8988T (cell line): ENCODE measurements at regions not wholly inside any gene's neighbourhood (a gene's known extent, or its start where the extent isn't known, plus 50 kb on each side); places are given as distances from the start of the nearest gene placed in this dataset.
"Not testable (repeated sequence)": the region's sequence is repeated elsewhere in the genome, so short reads cannot be mapped to it uniquely, and the experiment has no call there.

Experiments
- DNase-seq: peaks from one replicate; pipeline ENCODE4 v3.0.0; 2011

DNA sequence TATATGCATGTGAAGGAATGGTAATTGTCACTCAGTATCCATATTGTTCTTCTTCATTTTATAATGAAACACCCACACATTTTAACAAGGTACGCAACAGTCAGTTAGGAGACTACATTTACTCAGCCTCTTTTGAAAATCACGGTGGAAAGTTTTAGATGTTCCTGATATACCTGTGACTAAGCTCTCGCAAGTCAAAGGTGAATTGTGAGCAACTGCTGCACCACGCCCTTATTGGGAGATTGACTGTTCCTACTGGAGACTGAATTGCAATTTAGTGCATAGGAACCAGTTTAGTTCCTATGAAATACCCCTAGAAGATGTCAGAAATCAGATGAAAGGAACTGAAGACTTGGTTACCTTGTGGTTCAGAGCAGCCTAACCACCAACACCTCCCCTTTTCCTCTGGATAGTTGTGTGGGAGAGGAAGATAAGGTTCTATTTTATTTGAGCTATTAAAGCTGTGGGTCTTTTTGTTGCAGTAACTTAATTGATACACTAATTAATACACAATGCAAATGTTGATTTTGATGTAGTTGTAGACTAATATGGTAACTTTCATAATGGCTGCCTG is 1280.5 kb upstream of the CDH2 start:
- no peak for DNase-seq

DNA sequence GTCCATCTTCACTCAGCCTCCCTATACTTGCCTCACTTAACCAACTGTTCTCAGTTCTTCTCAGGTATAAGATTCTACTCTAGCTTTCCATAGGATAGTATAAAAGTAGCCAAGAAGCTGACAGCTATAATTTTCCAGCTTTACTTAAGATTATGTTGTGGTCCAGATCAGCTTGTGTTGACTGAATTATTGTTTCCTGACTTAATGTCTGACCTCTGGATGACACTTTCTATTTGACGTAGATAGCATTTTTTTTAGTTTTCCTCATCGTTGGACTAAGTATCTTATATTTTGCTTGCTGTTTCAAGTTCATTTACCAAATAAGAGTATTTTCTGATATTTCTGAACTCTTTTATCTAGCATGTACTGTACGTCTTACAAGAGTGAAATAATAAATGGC is 1272.5 kb upstream of the CDH2 start:
- DNase-seq = no peak

DNA sequence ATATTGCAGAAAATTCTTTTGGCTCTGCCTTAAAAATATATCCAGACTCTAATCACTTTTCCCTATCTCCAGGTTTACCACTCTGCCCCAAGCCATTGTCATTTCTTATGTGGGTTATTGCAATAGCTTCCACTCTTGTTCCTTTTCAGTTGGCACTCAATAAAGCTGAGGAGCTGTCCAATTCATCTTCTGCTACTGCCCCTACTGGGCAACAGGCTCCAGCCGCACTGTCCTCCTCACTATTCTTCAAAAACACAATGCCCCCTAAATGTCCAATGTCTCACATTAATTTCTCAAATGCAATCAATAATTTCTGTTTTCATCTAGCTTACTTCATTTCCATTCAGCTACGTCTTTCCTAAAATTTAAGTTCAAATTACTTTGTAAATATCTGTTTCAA is 1262.5 kb upstream of the CDH2 start:
- no peak for DNase-seq

DNA sequence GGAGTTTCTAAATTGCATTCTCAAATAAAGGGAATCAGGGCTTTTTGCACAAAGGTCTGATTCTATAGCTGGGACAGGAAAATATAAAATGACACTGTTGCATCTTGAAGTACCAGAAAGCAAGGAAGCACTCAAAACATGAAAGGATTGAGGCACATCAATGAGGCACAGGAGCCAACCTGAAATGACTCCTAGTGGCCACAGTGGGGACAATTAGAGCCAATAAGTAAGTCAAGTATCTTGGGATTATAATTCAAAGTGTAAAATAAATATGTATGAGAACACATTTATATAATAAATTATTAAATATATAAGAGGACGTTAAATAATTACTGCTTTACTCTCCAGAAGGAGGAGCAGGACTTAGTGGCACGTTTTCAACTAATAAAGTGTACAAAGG is 1259.5 kb upstream of the CDH2 start:
- no peak for DNase-seq

DNA sequence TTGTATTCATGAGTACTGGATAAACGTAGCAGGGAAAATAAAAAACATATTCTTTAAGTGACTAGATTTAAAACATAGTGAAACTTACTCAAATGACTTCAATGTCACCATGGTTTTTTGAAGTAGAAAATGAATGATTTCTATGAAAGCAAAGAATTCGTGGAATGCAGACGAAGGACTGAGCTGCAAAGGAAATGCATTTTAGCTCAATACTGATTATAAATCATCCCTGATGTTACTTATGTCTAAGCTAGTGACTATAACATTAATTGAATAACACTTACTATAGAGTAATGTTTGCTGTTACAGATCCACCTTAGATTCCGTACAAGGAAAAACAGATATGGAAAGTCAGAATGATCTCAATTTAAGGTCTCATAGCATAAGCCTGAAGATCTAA is 1257.7 kb upstream of the CDH2 start:
- DNase-seq = no peak

DNA sequence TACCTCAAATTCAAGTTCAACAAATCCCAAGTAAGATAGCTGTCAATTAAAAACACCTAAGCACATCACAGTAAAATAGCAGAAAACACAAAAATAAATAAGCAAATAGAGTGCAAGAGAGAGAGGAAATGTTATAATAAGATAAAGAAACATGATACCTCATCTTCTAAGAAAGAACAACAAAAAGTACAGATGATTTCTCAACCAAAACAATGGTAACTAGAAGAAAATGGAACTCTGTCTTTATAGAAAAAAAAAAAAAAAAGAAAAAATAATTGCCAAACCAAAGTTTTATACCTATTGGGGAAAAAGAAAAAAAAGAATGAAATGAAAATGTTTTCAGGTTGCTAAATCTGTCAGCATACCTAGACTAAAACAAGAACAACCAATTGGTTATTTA is 1253.5 kb upstream of the CDH2 start:
- no peak for DNase-seq

DNA sequence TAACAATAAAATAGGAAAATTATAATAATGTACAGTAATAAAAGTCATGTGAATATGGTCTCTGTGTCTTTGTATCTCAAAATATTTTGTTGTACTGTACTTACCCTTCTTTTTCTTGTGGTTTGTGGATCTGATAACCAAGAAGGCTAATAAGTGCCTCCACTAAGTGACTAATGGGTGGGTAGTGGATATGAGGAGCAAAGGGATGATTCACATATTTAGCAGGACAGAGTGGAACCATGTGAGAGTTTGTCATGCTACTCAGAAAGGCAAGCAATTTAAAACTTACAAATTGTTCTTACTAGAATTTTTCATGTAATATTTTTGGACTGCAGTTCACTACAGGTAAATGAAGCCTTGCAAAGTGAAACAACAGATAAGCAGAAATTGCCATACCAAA is 1241.2 kb upstream of the CDH2 start:
- DNase-seq = no peak

DNA sequence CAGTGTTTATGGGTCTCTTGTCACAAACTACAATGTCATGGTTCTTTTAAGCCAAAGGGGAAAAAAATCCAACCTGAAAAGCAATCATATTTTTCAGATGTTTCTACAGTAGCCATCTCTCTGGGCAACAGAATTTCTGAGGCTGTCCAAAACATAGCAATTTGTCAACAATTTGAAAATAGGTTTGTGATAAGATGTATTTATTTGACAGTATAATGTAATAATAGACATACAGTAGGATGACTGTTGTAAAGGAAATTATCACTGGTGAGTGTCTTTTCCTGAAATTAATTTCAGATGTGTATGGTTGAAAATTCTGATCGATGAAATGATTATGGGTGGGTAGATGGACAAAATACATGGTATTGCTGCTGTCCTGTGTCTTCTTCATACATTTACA is 1230.1 kb upstream of the CDH2 start:
- no peak for DNase-seq

DNA sequence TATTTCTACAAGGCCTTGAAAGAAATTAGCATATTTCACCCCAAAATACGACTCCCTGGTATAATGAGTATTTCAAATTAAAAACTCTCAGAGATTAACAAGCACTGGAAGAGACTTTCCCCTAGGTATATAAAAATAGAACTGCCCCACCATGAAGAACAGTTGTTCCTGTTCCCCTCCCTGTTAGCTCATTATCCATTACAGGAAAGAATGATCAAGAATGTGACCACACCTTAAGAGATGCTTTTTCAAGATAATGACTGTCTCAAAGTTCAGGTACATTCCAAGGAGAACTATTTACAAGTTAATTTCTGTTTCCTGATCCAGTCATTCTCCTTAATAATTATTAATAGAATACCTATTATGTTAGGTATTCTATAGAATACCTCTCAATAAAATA is 1220.6 kb upstream of the CDH2 start:
- no peak for DNase-seq

DNA sequence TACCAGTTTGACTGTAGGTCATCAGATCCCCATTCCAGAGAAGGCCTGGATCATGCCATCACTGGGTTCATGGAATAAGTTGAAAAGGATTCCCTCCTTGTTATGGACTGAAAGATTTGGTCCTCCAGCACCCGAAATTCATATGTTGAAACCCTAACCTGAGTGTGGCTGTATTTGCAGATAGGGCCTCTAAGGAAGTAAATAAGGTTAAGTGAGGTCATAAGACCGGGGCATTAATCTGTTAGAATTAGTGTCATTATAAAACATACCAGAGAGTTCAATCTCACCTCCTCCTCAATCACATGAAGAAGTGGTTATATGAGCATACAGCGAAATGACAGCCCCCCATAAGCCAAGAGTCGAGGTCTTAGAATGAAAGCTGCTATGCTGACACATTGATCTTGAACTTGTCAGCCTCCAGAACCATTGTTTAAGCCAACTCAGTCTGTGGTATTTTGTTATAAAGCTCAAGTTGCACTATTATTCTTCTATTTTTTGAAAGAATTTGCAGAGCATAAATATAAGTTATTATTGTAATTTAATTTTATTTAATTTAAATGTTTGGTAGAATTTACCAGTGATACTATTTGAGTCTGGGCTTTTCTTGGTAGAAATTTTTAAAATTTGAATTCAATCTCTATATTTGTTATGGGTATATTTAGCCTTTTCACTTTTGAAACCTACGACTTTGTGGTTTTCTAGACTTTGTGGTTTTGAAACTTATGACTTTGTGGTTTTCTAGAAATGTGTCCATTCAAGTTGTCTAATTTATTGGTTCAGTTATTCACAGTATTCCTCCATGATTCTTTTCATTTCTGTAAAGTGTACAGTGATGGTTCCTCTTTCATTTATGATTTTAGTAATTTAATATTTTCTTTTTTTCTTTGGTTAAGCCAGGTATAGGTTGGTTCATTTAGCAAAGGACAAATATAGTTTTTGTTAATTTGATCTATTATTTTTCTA is 1206.7 kb upstream of the CDH2 start:
- no peak for DNase-seq

DNA sequence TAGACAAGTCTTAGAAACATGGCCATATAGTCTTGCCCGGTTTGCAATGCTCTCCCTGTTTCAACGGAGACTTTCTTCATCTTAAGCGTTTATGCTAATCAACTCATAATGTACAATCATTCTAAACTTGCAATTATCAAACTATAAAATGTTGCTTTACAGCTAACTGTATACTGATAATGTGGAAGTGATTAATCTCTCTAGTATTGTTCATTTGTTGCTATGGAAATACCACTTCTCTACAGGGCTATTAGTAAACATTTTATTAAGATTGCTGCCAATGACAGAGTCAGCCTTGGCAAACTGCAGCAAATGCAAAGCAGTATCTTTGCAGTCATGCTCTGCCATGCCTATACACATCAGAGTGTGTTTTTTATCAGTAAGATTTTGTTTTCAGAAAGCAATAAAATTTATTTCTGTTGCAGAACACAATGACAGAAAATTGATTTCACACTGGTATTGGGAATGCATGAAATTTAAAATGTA is 1201.8 kb upstream of the CDH2 start:
- no peak for DNase-seq

DNA sequence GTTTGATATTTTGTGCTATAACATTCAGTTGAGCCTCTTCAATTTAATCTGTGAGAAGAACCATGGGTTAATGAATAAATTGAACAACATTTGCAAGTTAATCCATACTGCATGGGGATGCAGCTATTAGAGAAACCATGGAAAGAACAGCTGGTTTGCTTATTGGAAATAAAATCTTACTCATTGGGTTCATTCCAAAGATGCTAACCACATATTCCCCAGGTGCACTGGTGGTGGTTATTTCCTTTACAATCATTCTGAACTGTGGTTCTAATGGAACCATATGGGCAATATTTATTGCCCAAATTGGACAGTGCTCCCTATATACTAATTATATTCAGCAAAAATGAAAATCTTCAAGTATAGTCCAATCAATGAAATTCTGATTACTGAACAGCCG is 1200.4 kb upstream of the CDH2 start:
- no peak for DNase-seq

DNA sequence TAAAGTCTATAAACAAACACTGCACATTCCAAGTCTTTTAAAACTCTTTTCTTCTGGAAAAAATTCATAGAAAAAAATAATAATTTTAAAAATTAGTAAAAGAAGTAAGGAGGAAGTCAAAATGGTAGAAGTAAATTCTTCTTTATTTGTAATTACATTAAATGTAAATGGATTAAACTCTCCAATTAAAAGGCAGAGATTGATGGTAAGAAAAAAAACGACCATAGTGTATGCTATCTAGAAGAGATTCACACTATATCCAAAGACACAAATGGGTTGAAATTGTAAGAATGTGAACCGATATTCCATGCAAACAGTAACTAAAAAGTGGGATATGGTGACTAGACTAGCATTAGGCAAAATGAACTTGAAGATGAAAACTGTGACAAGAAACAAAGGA is 1196.1 kb upstream of the CDH2 start:
- DNase-seq = no peak

DNA sequence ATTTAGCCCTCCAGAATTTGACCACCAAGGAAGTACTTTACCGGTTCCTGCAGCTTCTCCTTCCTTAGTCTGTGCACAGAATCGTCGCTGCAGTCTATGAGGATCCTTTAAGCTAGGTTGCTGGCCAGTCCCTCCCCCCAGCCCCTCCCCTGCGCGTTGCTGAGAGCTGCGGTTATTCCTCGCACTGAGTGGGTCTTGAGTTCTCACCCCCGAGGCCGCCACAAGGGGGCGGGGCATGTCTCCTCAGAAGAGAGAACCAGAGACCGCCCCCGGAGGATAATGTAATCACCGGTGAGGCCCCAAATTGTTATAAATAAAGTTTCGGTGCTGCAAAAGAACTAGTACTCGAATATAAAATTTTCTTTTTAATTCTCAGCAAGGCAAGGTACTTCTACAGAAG is 1184.9 kb upstream of the CDH2 start:
- no peak for DNase-seq

DNA sequence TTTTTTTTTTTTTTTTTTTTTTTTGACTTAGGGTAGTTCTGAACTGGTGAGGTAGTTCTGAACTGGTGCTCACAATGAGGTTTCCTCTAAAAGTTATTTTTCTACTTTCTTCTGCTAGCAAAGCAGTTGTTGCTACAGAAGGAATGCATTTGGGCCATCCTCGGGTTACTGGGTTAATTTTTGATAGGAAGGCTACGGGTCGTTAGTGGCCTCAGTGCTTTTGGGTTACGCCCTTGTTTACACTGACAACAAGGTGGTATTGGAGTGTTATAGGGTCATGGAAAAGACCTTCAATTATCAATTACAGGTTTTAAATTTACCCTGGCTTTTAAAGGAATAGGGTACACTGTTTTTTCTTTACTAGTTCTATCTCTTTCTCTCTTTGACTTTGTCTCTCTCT is 1183.7 kb upstream of the CDH2 start:
- DNase-seq = not testable (repeated sequence)

DNA sequence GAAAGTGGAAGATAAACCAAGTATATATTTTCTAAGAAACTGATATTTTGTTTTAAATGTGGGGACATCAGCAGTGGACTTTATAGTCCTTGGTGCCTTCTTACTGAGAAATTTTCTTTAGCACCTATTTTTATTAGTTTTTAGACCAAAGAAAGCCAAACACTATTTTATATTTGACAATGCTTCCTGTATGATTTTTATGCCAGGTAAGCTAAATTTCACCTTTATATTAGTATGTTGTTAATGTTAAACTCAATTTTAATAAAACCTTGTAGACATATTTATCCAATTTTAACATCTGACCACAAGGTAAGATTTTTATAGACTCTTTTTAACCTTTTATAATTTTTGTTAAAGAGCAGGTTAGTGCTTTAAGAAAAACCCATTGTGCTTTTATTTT is 1182.3 kb upstream of the CDH2 start:
- not testable (repeated sequence) for DNase-seq

DNA sequence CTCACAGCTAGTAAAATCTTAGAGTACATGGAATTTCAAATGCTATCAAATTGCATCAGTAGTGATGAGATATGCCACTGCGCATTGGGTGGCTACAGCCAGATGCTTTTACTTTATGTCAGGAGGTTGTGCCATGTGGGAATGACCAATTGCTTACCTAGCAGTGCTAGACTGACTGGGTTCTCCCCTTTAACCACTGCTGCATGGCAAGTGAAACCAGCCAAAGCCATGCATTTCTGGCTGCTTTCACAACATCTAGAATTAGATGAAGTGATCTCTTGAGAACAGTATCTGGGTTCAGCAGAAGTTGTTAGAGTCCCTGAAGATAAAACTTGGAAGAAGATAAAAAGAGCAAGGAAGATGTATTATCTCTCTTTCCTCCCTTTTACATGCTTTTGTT is 1174.2 kb upstream of the CDH2 start:
- no peak for DNase-seq

DNA sequence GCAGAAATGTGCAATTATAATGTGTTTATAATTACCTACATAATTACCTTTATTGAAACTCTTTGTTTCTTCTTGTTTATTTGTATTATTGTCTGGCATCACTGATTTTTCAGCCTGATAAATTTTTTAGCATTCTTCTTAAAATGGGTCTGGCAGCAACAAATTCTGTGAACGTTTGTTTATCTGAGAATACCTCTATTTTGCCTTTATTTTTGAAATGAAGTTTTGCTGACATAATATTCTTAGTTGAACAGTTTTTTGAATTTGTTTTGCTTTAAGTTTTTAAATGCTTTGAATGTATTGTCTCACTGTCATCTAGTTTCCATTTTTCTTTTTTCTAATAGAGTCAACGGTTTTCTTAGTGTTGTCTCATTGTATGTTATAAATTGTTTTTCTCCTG is 1152.0 kb upstream of the CDH2 start:
- no peak for DNase-seq

DNA sequence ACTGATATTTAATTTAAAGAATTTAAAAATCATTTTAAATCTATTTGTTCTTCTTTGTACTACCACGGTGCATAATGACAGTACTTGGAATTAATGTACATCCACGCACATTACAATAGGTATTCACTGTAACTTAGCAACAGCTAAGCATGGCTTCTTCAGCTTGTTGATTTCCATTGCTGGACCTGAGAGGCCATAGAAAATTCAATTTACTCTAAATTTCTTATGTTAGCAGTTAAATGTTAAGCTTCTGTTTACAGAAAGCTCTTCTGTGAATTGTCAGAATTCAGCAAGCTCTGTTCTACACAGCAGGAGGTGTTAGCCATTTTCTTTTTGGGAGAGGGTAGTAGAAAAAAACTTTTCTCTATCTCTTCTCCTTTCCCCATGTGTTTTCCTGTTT is 1149.3 kb upstream of the CDH2 start:
- no peak for DNase-seq

DNA sequence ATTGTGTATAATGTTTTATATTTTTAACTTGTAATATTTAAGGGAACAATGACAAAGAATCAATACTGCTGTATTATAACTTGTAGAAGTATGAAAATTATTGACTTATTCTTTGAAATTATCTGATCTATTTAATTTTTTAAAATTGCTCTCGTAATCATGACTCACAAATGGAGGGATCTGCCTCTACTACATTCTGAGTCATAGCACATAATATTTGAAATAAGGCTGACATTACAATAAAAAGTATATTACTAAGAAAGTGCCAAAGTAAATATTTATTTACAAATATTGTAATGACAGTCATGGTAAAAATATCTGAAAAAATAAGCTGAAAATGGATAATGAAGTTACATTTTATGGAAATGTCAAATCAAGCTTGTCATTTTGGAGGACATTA is 1144.6 kb upstream of the CDH2 start:
- no peak for DNase-seq

DNA sequence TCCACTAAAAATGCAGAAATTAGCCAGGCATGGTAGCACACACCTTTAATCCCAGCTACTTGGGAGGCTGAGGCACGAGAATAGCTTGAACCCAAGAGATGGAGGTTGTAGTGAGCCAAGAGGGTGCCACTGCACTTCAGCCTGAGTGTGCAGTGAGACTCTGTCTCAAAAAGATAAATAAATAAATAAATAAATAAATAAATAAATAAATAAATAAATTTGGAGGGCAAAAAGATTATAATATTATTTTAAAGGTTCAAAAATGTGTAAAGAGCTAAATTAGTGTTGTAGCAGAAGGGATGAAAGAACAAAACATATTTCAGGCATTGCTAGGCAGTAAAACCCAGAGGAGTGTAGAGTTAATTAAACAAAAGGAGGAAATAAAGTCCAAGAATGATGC is 1136.4 kb upstream of the CDH2 start:
- no peak for DNase-seq

DNA sequence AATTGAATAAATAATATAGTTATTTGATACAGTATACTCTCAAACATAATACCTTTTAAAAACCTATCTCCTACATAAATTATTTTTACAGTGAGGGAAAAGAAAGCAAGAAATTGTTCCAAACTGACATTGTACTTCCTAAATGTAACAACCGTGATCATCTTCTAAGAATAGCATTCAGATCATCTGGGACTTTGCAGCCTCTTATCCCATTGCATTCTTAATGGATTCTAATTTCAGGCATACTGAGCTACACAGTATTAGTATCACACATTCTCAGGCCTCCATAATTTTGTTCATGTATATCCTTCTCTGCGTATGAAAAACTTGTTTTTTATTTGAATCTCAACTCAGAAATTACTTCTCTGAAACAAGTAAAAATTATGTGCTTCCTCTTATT is 1134.7 kb upstream of the CDH2 start:
- DNase-seq = no peak

DNA sequence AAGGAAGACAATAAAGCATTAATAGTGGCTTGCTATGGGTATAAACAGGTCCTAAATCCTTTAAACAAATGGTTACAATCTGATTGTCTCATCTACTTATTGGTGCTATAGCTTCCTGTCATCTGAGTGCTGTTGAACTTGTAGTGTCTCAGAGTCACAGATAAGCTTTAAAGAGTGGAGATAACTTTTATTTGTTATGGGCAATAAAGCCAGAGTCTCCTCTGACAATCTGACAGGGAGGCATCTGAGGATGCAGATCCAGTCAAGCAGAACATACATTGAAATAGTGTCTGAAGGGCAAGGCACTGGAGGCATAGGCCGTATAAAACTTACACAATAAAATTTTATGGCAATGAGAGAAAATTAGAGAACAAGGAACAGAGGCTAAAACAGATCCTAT is 1132.4 kb upstream of the CDH2 start:
- DNase-seq = no peak

DNA sequence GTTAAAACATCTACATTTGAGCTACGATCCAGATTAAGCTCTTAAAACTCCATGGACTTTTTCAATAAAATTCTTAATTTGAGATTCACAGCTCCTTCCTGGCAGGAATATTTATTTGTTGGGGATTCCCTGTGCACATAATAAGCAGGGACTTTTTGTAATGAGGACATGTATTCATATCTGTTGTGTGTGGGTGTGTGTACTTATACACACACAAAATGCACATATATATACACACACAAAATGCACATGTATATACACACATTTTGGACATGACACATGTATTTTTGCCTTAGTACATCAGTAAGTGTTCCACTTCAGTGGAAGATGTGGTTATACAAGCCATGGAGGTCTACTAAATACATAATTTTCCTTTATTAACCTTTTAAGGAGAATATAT is 1131.1 kb upstream of the CDH2 start:
- no peak for DNase-seq

DNA sequence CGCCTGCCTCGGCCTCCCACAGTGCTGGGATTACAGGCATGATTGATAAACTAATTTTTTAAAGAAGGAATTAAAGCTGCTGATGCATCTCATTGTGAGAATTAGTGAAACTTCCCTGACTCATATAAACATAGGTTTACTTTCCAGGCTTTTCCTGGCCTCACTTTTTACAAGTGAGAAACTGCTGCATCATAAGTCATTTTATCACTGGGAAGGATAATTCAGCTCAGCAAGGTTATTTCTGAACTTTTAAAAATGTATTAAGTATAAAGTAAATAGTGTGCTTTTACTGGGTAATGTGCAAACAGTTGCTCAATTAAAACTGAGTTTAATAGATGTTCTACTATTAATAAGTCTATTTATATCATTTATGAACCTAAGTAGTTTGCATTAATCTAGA is 1130.3 kb upstream of the CDH2 start:
- no peak for DNase-seq
